ENCODE measurements at regions not wholly inside any gene's neighbourhood (a gene's known extent, or its start where the extent isn't known, plus 50 kb on each side); places are given as distances from the start of the nearest gene placed in this dataset.

DNA sequence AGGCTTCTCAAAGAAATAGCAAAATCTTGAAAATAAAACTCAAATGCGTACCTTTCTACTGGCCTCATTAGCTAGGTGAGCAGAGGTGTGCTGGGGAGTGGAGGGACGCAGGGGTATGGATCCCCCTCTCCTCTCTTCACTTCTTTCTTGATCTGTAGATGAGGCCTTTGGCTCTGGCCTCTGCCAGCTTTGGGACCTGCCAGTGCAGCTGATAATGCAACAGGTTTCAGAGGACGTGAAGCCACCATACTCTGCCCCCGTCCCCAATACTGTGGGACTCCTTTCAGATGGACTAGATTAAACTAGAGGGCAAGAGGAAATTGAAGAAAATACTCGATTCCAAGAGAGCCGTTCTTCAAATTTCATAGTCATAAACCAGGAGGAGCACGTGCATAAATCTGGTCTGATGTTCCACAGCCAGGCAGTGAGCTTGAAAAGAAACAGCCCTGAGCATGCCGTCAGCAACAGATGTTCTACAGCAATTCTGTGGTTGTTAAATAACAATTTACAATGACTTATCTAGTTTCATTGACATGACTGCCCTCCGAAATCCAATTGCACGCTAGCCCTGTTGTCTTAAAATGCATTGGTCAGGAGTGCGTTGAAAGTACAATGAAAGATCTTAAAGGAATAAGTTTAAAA, 245.3 kb upstream of the FOXQ1 start:
- Histone ChIP-seq H3K4me1 (ENCODE audit: control insufficient read depth in 1 of 2, extremely low read depth in 1 of 2, insufficient read depth in 2 of 2, low read length in 2 of 2) (no peaks in the 10 kb centered on the region), H3K27me3 (replicated peaks in 1 of 2; ENCODE audit: control insufficient read depth in 2 of 2, extremely low read depth in 1 of 2, insufficient read depth in 2 of 2, low read length in 1 of 2) (peaks cover 0 to 10% of the 10 kb centered on the region in 2 experiments), H3K9me3 (no peaks in the 10 kb centered on the region), H3K27ac (ENCODE audit: low read length) (no peak overlapping the region), H3K36me3 (ENCODE audit: control insufficient read depth in 2 of 2, extremely low read depth in 1 of 2, insufficient read depth in 1 of 2, low read length in 1 of 2) (no peaks in the 10 kb centered on the region), H3K4me3 (ENCODE audit: control insufficient read depth in 1 of 2, extremely low read depth in 1 of 2, low read length in 1 of 2) (no peak overlapping the region)
- Mint-ChIP-seq H3K9me3 (no peaks in the 10 kb centered on the region), H3K4me3 (no peak overlapping the region), H3K4me1 (no peaks in the 10 kb centered on the region), H3K27ac (no peak overlapping the region), H3K36me3 (no peaks in the 10 kb centered on the region), H3K27me3 (peaks cover 20 to 45% of the 10 kb centered on the region in 2 donors)
- ChIA-PET POLR2A (no interaction called here), CTCF (no interaction called here)
- no peak for DNase-seq
- 81% methylated on average over 3 of the region's 11 CpGs for WGBS (ENCODE audit: insufficient coverage)
- ATAC-seq (replicated peaks in 1 of 4): no peak

DNA sequence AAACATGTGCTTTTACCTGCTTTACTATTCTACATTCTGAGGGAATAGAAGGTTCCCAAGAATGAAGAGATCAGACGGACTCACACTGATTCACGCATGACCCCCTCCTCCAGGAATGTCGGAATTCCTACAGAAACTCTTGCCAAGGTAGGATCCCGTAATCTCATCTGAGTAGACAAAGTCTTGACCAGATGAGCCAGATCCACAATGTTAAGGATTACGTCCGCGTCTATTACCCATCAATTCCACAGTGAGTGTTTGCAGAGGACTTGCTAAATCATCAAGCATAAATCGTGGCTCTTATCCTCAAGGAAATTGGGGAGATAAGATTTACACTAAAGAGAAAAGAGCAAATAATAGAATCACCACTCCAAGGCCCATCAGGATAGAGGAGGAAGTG, 245.9 kb upstream of the FOXQ1 start:
- no peaks in the 10 kb centered on the region for H3K36me3 ChIP-seq (ENCODE audit: control insufficient read depth in 2 of 2, extremely low read depth in 1 of 2, insufficient read depth in 1 of 2, low read length in 1 of 2)
- CTCF ChIA-PET: no interaction called here
- ATAC-seq (replicated peaks in 1 of 4) (no peak), DNase-seq (no peak)
- H3K27me3 ChIP-seq (replicated peaks in 1 of 2; ENCODE audit: control insufficient read depth in 2 of 2, extremely low read depth in 1 of 2, insufficient read depth in 2 of 2, low read length in 1 of 2): peaks cover 0 to 7% of the 10 kb centered on the region in 2 experiments
- Mint-ChIP-seq H3K4me1 (no peaks in the 10 kb centered on the region), H3K36me3 (no peaks in the 10 kb centered on the region), H3K4me3 (no peak overlapping the region), H3K27me3 (peaks cover 20 to 45% of the 10 kb centered on the region in 2 donors), H3K9me3 (no peaks in the 10 kb centered on the region), H3K27ac (no peak overlapping the region)
- 100% methylated on average over 3 of the region's 8 CpGs for WGBS (ENCODE audit: insufficient coverage)
- H3K27ac ChIP-seq (ENCODE audit: low read length): no peak overlapping the region
- no peaks in the 10 kb centered on the region for H3K4me1 ChIP-seq (ENCODE audit: control insufficient read depth in 1 of 2, extremely low read depth in 1 of 2, insufficient read depth in 2 of 2, low read length in 2 of 2)
- POLR2A ChIA-PET: no interaction called here
- H3K9me3 ChIP-seq: no peaks in the 10 kb centered on the region
- H3K4me3 ChIP-seq (ENCODE audit: control insufficient read depth in 1 of 2, extremely low read depth in 1 of 2, low read length in 1 of 2): no peak overlapping the region

DNA sequence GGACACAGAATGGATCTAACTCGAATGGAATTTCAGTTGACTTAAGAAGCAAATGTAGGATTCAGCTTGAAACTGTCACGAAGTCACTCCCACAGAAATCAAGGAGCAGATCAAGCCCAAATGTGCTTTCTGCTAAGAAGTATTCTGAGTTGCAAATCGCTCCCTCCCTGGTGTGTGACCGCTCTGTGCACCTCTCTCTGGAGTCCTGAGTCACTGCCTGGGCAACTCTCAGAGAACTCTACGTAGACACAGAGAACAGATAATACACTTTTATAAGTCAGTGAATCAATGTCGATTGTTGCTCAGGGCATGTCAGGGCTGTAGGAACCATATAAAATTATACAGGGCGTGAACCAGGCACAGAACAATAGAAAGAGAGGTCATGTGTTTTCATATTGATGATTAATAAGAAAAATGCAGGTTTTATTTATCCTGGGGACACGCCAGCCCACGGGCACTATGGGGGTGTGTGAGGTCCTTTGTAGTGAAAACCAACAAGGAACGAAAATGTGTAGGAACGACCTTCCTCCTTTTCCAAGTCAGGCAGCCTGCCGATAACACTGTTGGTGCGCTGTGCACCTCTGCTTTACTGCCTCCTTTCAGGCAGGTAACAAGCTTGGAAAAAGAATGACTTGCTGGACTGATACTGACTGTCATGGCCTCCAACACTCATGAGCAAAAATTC, 248.1 kb upstream of the FOXQ1 start:
- no peak overlapping the region for H3K4me3 Mint-ChIP-seq
- Histone ChIP-seq H3K27ac (ENCODE audit: low read length) (no peak overlapping the region), H3K36me3 (ENCODE audit: control insufficient read depth in 2 of 2, extremely low read depth in 1 of 2, insufficient read depth in 1 of 2, low read length in 1 of 2) (no peaks in the 10 kb centered on the region), H3K4me3 (ENCODE audit: control insufficient read depth in 1 of 2, extremely low read depth in 1 of 2, low read length in 1 of 2) (no peak overlapping the region), H3K27me3 (replicated peaks in 1 of 2; ENCODE audit: control insufficient read depth in 2 of 2, extremely low read depth in 1 of 2, insufficient read depth in 2 of 2, low read length in 1 of 2) (no peaks in the 10 kb centered on the region), H3K9me3 (no peaks in the 10 kb centered on the region), H3K4me1 (ENCODE audit: control insufficient read depth in 1 of 2, extremely low read depth in 1 of 2, insufficient read depth in 2 of 2, low read length in 2 of 2) (no peaks in the 10 kb centered on the region)
- no peaks in the 10 kb centered on the region for H3K4me1 Mint-ChIP-seq
- H3K36me3 Mint-ChIP-seq: no peaks in the 10 kb centered on the region
- ChIA-PET POLR2A (no interaction called here), CTCF (no interaction called here)
- H3K27me3 Mint-ChIP-seq: peaks cover 10 to 42% of the 10 kb centered on the region in 2 donors
- H3K9me3 Mint-ChIP-seq: no peaks in the 10 kb centered on the region
- no peak overlapping the region for H3K27ac Mint-ChIP-seq
- DNase-seq (no peak), ATAC-seq (replicated peaks in 1 of 4) (no peak)
- WGBS (ENCODE audit: insufficient coverage): 84% methylated on average over 10 of the region's 13 CpGs

- Mint-ChIP-seq H3K4me1 (no peaks in the 10 kb centered on the region), H3K27me3 (peaks cover 8 to 40% of the 10 kb centered on the region in 2 donors), H3K27ac (no peak overlapping the region), H3K9me3 (no peaks in the 10 kb centered on the region), H3K4me3 (no peak overlapping the region), H3K36me3 (no peaks in the 10 kb centered on the region)
- Histone ChIP-seq H3K36me3 (ENCODE audit: control insufficient read depth in 2 of 2, extremely low read depth in 1 of 2, insufficient read depth in 1 of 2, low read length in 1 of 2) (no peaks in the 10 kb centered on the region), H3K27ac (ENCODE audit: low read length) (no peak overlapping the region), H3K9me3 (no peaks in the 10 kb centered on the region), H3K27me3 (replicated peaks in 1 of 2; ENCODE audit: control insufficient read depth in 2 of 2, extremely low read depth in 1 of 2, insufficient read depth in 2 of 2, low read length in 1 of 2) (no peaks in the 10 kb centered on the region), H3K4me3 (ENCODE audit: control insufficient read depth in 1 of 2, extremely low read depth in 1 of 2, low read length in 1 of 2) (no peak overlapping the region), H3K4me1 (ENCODE audit: control insufficient read depth in 1 of 2, extremely low read depth in 1 of 2, insufficient read depth in 2 of 2, low read length in 2 of 2) (no peaks in the 10 kb centered on the region)
- ChIA-PET POLR2A (no interaction called here), CTCF (interaction anchor here in 1 of 2 donors (0.6 kb wide), 1 partner anchor 129 kb away, joined by 3 read pairs; no protein-coding TSS in a partner anchor)
- DNase-seq (no peak), ATAC-seq (replicated peaks in 1 of 4) (no peak)
- 60% methylated on average over 1 of the region's 8 CpGs for WGBS (ENCODE audit: insufficient coverage)
Observed at GRCh38 chr6:1062786-1063545, 248.9 kb upstream of the FOXQ1 start.

GRCh38 chr6:1059596-1059995, 252.3 kb upstream of the FOXQ1 start:
- Histone ChIP-seq H3K36me3 (ENCODE audit: control insufficient read depth in 2 of 2, extremely low read depth in 1 of 2, insufficient read depth in 1 of 2, low read length in 1 of 2) (no peaks in the 10 kb centered on the region), H3K4me3 (ENCODE audit: control insufficient read depth in 1 of 2, extremely low read depth in 1 of 2, low read length in 1 of 2) (no peak overlapping the region), H3K27ac (ENCODE audit: low read length) (no peak overlapping the region), H3K27me3 (replicated peaks in 1 of 2; ENCODE audit: control insufficient read depth in 2 of 2, extremely low read depth in 1 of 2, insufficient read depth in 2 of 2, low read length in 1 of 2) (peaks cover 0 to 10% of the 10 kb centered on the region in 2 experiments), H3K9me3 (no peaks in the 10 kb centered on the region), H3K4me1 (ENCODE audit: control insufficient read depth in 1 of 2, extremely low read depth in 1 of 2, insufficient read depth in 2 of 2, low read length in 2 of 2) (no peaks in the 10 kb centered on the region)
- POLR2A ChIA-PET: no interaction called here
- no peaks in the 10 kb centered on the region for H3K4me1 Mint-ChIP-seq
- no peak overlapping the region for H3K27ac Mint-ChIP-seq
- peaks cover 6 to 34% of the 10 kb centered on the region in 2 donors for H3K27me3 Mint-ChIP-seq
- ATAC-seq (replicated peaks in 1 of 4) (no peak), DNase-seq (no peak)
- no peaks in the 10 kb centered on the region for H3K9me3 Mint-ChIP-seq
- WGBS (ENCODE audit: insufficient coverage): 80% methylated on average over 1 of the region's 6 CpGs
- no peaks in the 10 kb centered on the region for H3K36me3 Mint-ChIP-seq
- H3K4me3 Mint-ChIP-seq: no peak overlapping the region
- CTCF ChIA-PET: no interaction called here

DNA sequence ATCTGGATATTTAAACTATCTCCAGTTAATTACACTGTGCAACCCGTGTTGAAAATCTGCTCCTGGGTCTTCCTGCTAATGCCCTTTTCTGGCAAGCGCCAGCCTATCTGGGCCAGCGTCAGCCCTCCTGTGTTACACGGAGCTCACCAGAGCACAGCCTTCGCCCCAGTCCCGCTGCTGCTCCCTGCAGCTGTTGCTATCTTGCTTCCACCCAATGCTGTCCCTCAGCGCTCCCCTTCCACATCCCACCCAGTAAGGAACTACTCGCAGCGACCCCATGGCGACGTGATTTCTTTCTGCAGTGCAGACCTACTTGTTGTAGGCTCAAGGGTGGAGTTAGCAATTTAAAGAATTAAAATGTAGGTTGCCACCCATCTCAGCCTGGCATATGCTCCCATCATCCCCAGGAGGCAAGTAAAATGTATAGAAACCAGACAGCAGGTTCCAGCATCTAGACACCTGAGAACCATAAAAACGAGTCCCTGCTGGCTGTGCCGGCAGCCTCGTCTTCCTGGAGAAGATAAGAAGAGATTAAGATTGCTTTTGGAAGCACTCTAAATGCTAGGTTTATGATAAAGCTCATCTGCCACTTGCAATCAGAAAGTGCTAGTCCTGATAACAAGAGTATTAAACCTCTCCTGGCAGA, 254.3 kb upstream of the FOXQ1 start:
- Histone ChIP-seq H3K4me1 (ENCODE audit: control insufficient read depth in 1 of 2, extremely low read depth in 1 of 2, insufficient read depth in 2 of 2, low read length in 2 of 2) (no peaks in the 10 kb centered on the region), H3K27ac (ENCODE audit: low read length) (no peak overlapping the region), H3K9me3 (no peaks in the 10 kb centered on the region), H3K4me3 (ENCODE audit: control insufficient read depth in 1 of 2, extremely low read depth in 1 of 2, low read length in 1 of 2) (no peak overlapping the region), H3K36me3 (ENCODE audit: control insufficient read depth in 2 of 2, extremely low read depth in 1 of 2, insufficient read depth in 1 of 2, low read length in 1 of 2) (no peaks in the 10 kb centered on the region), H3K27me3 (replicated peaks in 1 of 2; ENCODE audit: control insufficient read depth in 2 of 2, extremely low read depth in 1 of 2, insufficient read depth in 2 of 2, low read length in 1 of 2) (peaks cover 0 to 13% of the 10 kb centered on the region in 2 experiments)
- no peak for DNase-seq
- Mint-ChIP-seq H3K9me3 (no peaks in the 10 kb centered on the region), H3K27ac (no peak overlapping the region), H3K4me1 (no peaks in the 10 kb centered on the region), H3K27me3 (peaks cover 4 to 20% of the 10 kb centered on the region in 2 donors), H3K36me3 (no peaks in the 10 kb centered on the region), H3K4me3 (no peak overlapping the region)
- ChIA-PET CTCF (no interaction called here), POLR2A (no interaction called here)
- ATAC-seq (replicated peaks in 1 of 4): no peak
- WGBS (ENCODE audit: insufficient coverage): 65% methylated on average over 9 of the region's 14 CpGs
